ENCODE measurements at regions not wholly inside any gene's neighbourhood (a gene's known extent, or its start where the extent isn't known, plus 50 kb on each side); places are given as distances from the start of the nearest gene placed in this dataset.

DNA sequence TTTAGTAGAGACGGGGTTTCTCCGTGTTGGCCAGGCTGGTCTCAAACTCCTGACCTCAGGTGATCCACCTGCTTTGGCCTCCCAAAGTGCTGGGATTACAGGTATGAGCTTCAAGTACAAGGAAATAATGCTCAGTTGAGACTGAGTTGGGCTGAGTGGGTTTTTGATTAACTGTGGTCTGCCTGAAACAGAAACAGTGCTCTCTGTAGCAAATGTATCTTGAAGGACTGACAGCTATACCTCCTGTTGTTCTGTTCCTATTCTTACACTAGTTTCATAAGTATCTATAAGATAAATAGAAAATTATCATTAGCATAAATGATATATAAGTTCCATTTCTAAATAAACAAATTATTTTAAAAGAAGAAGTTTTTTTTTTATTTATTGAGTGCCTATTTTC, 142.8 kb upstream of the PTPRK start:
- Mint-ChIP-seq H3K27ac (ENCODE audit: unreplicated experiment) (no peak overlapping the region), H3K4me1 (ENCODE audit: unreplicated experiment) (peaks cover 5% of the 10 kb centered on the region), H3K9me3 (ENCODE audit: unreplicated experiment) (no peaks in the 10 kb centered on the region), H3K36me3 (ENCODE audit: unreplicated experiment) (peaks cover 1% of the 10 kb centered on the region), H3K27me3 (ENCODE audit: unreplicated experiment) (no peaks in the 10 kb centered on the region), H3K4me3 (ENCODE audit: unreplicated experiment) (no peak overlapping the region)
- TF ChIP-seq, protein P1, sequence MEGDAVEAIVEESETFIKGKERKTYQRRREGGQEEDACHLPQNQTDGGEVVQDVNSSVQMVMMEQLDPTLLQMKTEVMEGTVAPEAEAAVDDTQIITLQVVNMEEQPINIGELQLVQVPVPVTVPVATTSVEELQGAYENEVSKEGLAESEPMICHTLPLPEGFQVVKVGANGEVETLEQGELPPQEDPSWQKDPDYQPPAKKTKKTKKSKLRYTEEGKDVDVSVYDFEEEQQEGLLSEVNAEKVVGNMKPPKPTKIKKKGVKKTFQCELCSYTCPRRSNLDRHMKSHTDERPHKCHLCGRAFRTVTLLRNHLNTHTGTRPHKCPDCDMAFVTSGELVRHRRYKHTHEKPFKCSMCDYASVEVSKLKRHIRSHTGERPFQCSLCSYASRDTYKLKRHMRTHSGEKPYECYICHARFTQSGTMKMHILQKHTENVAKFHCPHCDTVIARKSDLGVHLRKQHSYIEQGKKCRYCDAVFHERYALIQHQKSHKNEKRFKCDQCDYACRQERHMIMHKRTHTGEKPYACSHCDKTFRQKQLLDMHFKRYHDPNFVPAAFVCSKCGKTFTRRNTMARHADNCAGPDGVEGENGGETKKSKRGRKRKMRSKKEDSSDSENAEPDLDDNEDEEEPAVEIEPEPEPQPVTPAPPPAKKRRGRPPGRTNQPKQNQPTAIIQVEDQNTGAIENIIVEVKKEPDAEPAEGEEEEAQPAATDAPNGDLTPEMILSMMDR (IDR thresholded peaks at IDR 0.05), result no peak
- DNase-seq (ENCODE audit: extremely low spot score, unreplicated experiment), result no peak

DNA sequence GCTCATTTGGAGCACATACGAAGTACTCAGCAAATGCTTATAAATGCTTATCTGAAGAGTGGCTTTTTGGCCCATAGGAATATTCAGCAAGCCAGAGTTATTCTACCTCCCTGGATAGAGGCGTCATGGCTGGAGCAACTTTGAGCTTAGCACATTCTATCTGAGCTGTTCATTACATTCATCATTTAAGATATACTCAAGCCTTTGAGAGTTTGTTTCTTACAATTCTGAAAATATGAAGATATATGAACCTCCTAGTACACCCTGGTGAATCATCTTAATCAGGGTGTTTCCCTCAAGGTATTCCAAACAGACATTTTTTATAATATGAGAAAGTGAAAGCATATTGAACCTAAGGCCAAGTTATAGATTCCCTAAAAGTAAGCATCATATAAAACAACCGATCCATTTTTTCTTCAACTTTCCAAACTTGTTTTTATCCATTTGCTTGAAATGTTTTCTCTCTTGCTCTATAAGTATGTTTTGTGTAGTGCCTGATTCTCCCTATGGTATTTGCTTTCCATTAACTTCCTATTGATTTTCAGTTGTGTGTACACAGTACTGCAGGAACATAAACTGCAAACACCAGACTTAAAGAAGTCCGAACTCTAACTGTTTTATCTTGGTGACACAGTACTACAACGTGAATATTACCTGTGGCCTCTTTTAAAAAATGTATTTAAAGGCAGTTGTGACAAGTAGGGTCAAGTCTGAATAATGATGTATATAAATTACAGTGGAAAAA, 139.7 kb upstream of the PTPRK start:
- H3K27ac Mint-ChIP-seq (ENCODE audit: unreplicated experiment), result no peak overlapping the region
- no peaks in the 10 kb centered on the region for H3K9me3 Mint-ChIP-seq (ENCODE audit: unreplicated experiment)

DNA sequence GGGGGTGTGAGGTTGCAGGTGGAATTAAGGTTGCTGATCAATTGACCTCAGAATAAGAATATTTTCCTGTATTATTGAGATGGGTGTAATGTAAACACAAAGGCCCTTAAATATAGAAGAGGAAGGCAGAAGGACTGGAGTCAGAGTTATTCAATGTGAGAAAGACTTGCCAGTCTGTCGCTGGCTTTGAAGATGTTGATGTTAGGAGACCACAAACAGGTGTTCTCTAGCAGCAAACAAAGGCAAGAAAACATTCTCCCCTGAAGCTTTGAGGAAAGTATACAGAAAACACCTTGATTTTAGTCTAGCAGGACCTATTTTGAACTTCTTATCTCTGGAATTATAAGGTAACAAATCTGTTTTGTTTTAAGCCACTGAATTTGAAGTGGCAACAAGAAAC, 138.9 kb upstream of the PTPRK start:
- H3K4me3 Mint-ChIP-seq (ENCODE audit: unreplicated experiment), result no peak overlapping the region
- H3K36me3 Mint-ChIP-seq (ENCODE audit: unreplicated experiment), result no peaks in the 10 kb centered on the region
- no peak for DNase-seq (ENCODE audit: extremely low spot score, unreplicated experiment)
- H3K27me3 Mint-ChIP-seq (ENCODE audit: unreplicated experiment), result no peaks in the 10 kb centered on the region
- H3K4me1 Mint-ChIP-seq (ENCODE audit: unreplicated experiment), result peaks cover 22% of the 10 kb centered on the region
- H3K9me3 Mint-ChIP-seq (ENCODE audit: unreplicated experiment), result no peaks in the 10 kb centered on the region
- TF ChIP-seq, protein P1 (IDR thresholded peaks at IDR 0.05), result no peak
- H3K27ac Mint-ChIP-seq (ENCODE audit: unreplicated experiment), result no peak overlapping the region

More for the DNA sequence above, 139.7 kb upstream of the PTPRK start:
- Mint-ChIP-seq H3K27me3 (ENCODE audit: unreplicated experiment) (no peaks in the 10 kb centered on the region), H3K36me3 (ENCODE audit: unreplicated experiment) (no peaks in the 10 kb centered on the region), H3K4me1 (ENCODE audit: unreplicated experiment) (peaks cover 22% of the 10 kb centered on the region), H3K4me3 (ENCODE audit: unreplicated experiment) (no peak overlapping the region)
- no peak for DNase-seq (ENCODE audit: extremely low spot score, unreplicated experiment)
- TF ChIP-seq, protein P1 (IDR thresholded peaks at IDR 0.05), result no peak

DNA sequence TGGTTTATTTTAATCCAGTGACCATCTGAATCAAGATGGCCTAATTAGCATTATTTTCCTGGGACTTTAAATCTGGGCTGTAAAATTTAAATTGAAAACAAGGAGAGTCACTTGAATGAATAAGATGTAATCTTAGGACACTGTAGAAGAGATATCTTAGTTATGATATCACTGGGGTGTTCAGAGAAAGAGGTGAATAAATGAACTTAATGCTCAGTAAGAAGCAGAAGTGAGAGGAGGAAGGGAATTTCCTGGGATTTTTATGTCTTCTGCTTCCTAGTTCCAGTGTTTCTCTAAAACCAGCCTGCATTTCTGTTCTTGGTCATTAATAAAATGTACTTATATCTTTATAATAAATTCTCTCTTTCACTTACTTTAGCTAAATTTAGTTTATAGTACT, 136.8 kb upstream of the PTPRK start:
- TF ChIP-seq, protein P1 (IDR thresholded peaks at IDR 0.05), result no peak
- H3K9me3 Mint-ChIP-seq (ENCODE audit: unreplicated experiment), result no peaks in the 10 kb centered on the region
- no peak overlapping the region for H3K27ac Mint-ChIP-seq (ENCODE audit: unreplicated experiment)
- no peak for DNase-seq (ENCODE audit: extremely low spot score, unreplicated experiment)
- peaks cover 22% of the 10 kb centered on the region for H3K4me1 Mint-ChIP-seq (ENCODE audit: unreplicated experiment)
- no peak overlapping the region for H3K4me3 Mint-ChIP-seq (ENCODE audit: unreplicated experiment)
- H3K36me3 Mint-ChIP-seq (ENCODE audit: unreplicated experiment), result no peaks in the 10 kb centered on the region
- no peaks in the 10 kb centered on the region for H3K27me3 Mint-ChIP-seq (ENCODE audit: unreplicated experiment)

DNA sequence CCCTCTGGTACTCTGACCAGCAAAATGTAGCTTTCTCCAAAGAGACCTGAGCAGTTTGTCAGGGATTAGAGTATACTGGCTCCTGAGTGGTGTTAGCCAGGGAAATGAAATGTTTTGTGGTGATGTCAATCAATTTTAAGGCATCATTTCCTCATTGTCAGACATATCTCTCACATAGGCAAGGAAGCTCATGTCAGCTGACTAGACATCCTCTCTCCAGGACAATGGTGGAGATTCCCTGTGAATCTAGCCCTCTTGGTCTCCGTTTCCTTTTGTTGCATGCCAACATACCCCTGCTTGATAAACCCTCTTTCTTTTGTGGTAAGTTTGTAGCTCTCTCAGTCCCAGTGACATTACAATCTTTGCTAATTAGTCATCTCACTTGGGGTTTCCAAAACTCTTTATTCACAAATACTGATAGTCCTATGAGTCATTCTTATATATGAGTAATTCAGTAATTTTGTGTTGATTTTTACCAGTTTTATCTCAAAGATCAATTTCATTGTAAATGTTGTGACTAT, 135.6 kb upstream of the PTPRK start:
- Mint-ChIP-seq H3K36me3 (ENCODE audit: unreplicated experiment) (no peaks in the 10 kb centered on the region), H3K4me1 (ENCODE audit: unreplicated experiment) (peaks cover 22% of the 10 kb centered on the region), H3K27ac (ENCODE audit: unreplicated experiment) (peak overlapping the region; percentile 36), H3K4me3 (ENCODE audit: unreplicated experiment) (no peak overlapping the region), H3K27me3 (ENCODE audit: unreplicated experiment) (no peaks in the 10 kb centered on the region), H3K9me3 (ENCODE audit: unreplicated experiment) (no peaks in the 10 kb centered on the region)
- no peak for DNase-seq (ENCODE audit: extremely low spot score, unreplicated experiment)
- TF ChIP-seq, protein P1 (IDR thresholded peaks at IDR 0.05), result no peak
